Cardiac fibroblast (primary cell): ENCODE measurements at regions not wholly inside any gene's neighbourhood (a gene's known extent, or its start where the extent isn't known, plus 50 kb on each side); places are given as distances from the start of the nearest gene placed in this dataset.

ENCODE experiments used
- DNase-seq, 2 donors: peaks; one replicate each; pipeline versions ENCODE4 v3.0.0 to v3.0.0-alpha.2; 2010; ENCODE audit warnings: low read depth in 2 of 2
- H3K4me3 ChIP-seq, 2 donors: replicated peaks in 1 of 2; 1 replicate in 1 of 2; 2 replicates in 1 of 2; pipeline ENCODE4 v1.5.1; 2011; ENCODE audit warnings: low read depth in 2 of 2, low read length in 2 of 2, mild to moderate bottlenecking in 2 of 2, moderate library complexity in 1 of 2
- CTCF ChIP-seq: IDR thresholded peaks from one replicate; pipeline ENCODE4 v1.5.1; 2011; ENCODE audit warnings: low read depth, mild to moderate bottlenecking, low read length, inconsistent platforms

- TF ChIP-seq CTCF: no peak
- no peak for DNase-seq
- no peak overlapping the region for H3K4me3 ChIP-seq
Measured at GRCh38 chr3:117405359-117405758, 695.8 kb downstream of the TUSC7 start.

GRCh38 chr3:117407317-117407716 lies 697.7 kb downstream of the TUSC7 start:
- TF ChIP-seq CTCF: peak; percentile 24
- peak; percentile 4 to 10 for DNase-seq
- no peak overlapping the region for H3K4me3 ChIP-seq

GRCh38 chr3:117408811-117409210 lies 699.2 kb downstream of the TUSC7 start:
- DNase-seq: peak in 1 of 2 donors; percentile 33
- TF ChIP-seq CTCF: no peak

GRCh38 chr3:117409256-117409655 lies 699.7 kb downstream of the TUSC7 start:
- TF ChIP-seq CTCF: no peak
- DNase-seq: no peak

More at GRCh38 chr3:117408811-117409210, 699.2 kb downstream of the TUSC7 start:
- no peak overlapping the region for H3K4me3 ChIP-seq

GRCh38 chr3:117409701-117410459 lies 700.3 kb downstream of the TUSC7 start:
- peak in 1 of 2 donors; percentile 5 for DNase-seq
- no peak for TF ChIP-seq CTCF
- H3K4me3 ChIP-seq: no peak overlapping the region

More at GRCh38 chr3:117409256-117409655, 699.7 kb downstream of the TUSC7 start:
- no peak overlapping the region for H3K4me3 ChIP-seq

GRCh38 chr3:117411971-117412370 lies 702.4 kb downstream of the TUSC7 start:
- DNase-seq: no peak
- H3K4me3 ChIP-seq: no peak overlapping the region
- TF ChIP-seq CTCF: no peak
